ENCODE measurements at regions not wholly inside any gene's neighbourhood (a gene's known extent, or its start where the extent isn't known, plus 50 kb on each side); places are given as distances from the start of the nearest gene placed in this dataset.
"Not testable (repeated sequence)": the region's sequence is repeated elsewhere in the genome, so short reads cannot be mapped to it uniquely, and the experiment has no call there.

DNA sequence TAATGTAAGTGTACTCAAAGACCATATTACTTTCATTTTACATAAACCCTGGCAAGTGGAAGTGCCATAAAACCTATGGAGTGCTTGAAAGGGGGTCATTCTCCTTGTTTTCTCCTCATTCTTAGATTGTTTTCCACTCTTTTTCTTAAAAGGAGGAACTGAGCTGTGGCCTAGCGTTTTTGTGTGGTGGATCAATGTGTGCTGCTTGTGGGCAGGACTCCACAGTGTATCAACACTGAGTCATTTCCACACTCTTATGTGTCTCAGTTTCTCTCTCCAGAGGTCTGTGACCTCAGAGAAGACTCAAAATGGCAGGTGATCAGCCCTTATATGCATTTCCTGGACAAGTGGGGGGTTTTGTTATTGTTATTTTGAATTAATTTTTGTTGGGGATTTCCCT is 516.1 kb upstream of the CDH10 start:
- no peak for DNase-seq

DNA sequence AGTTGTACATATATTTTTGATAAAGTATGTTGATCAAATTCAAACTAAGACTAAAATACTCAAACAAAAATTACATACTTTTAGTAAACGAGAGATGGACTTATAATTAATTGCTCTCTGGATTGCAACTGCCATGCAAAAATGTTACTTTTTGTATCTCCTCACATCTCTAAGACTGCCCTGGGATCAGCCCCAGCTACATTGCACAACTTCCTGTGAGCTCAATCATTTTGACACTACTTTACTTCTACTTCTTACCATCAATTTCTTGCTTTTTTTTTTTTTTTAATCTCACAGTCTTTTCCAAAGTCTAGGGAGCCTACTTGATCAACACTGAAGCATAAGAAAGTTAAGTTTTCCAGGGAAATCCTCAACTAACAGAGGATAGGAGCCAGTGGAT is 506.0 kb upstream of the CDH10 start:
- no peak for DNase-seq

DNA sequence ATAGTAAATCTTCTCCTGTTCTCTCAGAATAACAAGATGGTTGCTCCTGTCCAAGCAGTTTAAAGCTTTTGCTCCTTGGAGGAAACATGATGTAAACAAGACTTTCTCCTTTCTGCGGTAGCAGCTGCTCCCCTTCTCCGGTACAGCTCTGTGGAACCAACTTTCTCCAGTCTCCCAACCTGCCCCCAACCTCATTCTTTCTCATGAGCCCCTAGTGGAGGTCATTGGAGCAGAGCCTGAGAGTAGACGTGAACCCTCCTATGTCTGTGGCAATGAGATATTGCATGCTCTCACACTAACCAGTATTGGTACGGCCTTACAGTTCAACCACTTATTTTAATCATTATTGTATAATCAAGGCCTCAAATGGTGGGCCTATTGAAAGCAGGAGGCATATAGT is 483.8 kb upstream of the CDH10 start:
- DNase-seq = no peak

DNA sequence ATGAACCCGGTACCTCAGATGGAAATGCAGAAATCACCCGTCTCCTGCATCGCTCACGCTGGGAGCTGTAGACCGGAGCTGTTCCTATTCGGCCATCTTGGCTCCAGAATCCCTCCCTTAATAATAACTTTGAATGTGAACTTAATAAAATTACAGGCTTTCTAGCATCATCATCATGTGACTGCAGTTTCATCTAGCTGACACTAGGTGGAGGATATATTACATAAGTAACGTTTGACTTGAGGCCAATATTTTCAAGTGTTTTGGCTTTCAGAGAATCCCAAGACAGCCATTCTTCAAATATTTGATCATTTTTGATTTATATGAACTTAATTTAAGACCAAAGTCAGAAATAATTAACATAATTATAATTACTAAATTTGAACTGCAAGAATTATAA is 474.9 kb upstream of the CDH10 start:
- no peak for DNase-seq

DNA sequence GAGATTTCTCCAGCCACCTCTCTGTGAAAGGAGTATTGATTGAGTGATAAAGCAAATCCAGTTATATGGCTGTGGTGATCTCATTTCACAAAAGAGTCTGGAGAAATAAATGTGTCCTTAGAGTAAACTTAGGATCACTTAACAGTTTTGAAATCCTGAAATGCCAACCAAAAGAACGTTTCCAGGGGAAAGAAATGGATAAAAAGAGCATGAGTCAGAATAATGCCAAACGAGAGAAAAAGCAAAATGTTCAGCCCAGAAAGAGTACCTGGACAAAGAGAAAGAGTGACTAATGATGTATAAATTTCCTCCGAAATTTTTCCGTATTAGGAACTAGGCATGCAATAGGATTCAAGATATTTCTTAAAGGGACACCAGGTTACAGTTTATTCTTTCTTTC is 463.1 kb upstream of the CDH10 start:
- DNase-seq = no peak

DNA sequence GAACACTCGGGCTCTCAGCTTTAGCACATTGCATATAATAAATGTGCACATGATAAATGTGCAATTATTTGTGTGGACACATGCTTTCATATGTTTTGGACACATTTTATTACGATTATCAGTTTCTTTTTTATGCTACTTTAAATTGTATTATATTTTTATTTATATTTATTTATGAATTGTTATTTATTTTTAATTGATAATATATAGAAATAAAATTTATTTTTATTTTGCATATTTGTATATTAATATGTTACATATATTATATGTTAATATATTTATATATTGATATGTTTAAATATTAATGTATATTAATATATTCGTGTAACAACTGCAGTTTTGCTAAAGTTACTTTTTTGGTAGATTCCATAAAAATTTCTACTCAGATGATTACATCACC is 454.8 kb upstream of the CDH10 start:
- no peak for DNase-seq

DNA sequence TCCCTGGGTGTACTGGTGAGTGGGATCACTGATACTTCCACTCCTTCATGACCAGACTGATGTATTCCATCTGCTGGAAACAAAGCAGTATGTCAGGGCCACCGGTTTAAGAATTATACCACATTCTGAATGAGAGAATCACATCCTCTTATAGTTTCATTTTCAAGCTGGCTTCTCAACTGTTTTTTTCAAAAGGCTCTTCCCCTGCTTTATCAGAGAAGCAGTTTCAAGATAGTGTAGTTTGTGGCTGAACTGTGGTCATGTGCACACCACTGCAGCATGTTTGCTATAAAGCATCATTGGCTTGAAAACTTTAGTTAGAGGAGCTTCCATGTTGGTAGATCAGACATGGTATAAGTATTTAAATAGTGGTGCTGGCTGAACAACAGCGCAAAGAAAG is 450.5 kb upstream of the CDH10 start:
- no peak for DNase-seq

DNA sequence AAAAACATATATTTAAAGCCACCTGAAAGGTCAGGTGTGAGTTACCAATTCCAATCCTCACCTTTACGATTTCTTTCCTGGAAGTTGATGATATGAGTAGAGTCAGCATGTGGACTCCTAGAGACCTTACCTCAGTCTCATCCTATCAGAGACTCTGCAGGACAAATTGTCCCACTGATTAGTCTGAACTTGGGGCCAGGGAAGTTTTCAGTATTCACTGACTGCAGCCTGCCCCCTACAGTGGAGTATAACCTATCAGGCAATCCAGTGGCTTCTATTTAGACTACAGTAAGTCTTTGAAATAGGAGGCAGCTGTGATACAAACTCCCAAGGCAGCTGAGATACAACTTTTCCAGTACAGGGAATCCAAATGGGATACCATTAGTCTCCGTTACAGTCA is 449.4 kb upstream of the CDH10 start:
- DNase-seq = no peak

DNA sequence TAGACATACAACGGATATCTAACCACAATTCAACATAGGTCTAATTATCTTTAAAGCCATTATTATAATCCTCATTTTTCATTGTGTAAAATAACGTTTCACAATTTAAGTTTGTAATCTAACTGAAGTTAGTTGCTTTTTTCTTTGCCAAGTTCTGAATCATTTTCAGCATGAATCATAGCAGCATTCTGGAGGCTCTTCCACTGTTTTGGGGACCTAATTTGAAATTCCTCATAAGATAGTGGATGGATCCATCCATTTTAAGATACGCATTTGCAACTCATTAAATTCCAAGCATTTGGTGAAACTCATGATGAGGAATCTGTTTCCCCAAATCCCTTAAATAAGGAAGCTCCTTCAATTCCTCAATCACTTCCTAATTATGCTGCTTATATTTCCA is 447.1 kb upstream of the CDH10 start:
- no peak for DNase-seq

DNA sequence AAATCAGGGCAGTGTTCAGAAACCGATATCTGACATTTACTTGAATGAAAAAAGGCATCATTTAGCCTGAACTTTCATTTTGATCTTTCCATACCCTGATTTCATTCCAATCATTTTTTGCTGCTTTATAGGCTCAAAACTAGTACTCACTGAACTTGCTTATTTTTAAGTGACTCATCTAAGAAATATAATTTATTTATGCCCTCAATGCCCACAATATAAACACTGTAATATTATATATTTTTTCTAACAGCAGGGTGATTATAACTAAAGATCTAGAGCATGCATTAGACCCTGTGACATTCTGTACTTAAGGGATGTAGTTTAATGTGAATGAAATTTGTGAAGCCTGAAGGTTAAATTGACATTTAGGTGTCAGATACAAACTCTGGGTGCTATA is 446.1 kb upstream of the CDH10 start:
- DNase-seq = no peak

DNA sequence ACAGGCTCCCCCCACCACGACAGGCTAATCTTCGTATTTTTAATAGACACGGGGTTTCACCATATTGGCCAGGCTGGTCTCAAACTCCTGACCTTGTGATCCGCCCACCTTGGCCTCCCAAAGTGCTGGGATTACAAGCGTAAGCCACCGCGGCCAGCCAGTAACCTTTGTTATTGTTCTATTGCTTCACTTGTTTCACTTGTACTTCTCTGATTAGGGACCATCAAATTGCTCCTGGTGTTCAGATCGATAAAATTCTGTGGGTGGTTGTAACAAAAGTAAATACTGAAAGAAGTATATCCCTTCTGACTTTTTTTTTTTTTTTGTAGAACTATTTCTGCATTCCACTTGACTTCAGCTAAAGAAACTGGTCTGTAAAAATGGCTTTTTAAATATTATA is 445.5 kb upstream of the CDH10 start:
- DNase-seq = no peak

DNA sequence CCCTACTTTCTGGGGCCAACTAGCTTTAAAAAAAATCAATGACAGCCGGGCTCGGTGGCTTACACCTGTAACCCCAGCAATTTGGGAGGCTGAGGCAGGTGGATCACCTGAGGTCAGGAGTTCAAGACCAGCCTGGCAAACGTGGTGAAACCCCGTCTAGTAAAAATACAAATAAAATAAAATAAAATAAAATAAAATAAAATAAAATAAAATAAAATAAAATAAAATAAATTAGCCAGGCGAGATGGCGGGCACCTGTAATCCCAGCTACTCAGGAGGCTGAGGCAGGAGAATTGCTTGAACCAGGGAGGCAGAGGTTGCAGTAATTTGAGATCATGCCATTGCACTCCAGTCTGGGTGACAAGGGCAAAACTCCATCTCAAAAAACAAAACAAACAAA is 443.9 kb upstream of the CDH10 start:
- not testable (repeated sequence) for DNase-seq

DNA sequence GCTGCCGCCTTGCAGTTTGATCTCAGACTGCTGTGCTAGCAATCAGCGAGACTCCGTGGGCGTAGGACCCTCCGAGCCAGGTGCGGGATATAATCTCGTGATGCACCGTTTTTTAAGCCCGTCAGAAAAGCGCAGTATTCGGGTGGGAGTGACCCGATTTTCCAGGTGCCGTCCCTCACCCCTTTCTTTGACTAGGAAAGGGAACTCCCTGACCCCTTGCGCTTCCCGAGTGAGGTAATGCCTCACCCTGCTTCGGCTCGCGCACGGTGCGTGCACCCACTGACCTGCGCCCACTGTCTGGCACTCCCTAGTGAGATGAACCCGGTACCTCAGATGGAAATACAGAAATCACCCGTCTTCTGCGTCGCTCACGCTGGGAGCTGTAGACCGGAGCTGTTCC is 438.5 kb upstream of the CDH10 start:
- not testable (repeated sequence) for DNase-seq

DNA sequence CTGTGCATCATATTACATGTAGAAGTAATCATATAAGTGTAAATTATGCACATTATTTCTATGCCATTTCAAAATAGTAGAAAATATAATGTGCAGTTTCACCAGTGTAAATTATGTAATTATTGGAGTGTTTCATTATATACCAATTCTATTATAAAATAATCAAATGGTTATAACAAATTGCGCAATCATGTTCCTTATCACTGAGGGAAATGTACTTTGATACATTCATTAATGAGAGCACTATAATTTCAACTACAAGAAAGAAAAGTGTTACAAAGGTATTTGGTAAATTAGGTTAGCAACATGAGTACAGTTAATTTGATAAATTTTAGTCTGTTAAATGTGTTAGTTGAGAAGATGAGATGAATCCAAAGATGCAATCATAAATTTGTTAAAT is 421.5 kb upstream of the CDH10 start:
- no peak for DNase-seq

DNA sequence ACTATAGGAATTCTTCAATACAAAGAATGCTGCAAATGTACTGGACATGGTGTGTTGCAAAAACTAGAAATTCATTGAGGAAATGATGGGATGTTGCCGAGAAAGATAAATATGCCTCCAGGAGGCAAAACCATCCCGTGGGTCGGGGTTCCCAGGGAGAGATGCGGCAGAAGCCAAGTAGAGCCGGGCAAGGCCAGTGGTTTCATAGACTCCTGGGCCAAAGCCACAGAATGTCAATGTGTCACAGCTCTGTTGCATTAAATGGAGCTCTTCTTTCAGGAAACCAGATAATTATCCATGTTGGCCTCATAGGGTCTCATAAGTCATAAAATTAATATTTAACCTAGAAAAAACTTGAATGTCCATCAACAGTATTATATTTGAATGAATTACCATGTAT is 419.5 kb upstream of the CDH10 start:
- no peak for DNase-seq

DNA sequence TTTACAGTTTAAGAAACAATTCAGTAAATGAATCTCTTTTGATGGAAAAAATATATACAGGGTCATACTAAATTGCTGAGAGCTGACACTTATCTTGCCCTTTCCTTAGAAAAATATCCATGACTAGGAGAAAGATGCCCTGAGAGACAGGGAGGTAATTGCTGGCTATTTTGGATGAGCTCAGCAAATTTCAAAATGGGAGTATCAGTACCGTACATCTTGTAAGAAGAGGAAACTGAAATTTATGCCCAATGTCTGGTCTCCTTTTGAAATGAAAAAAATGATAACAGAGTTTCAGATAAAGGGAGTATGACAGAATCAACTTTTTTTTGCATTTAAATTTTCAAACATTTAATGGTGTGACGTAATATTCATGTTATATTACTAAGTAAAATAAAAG is 415.8 kb upstream of the CDH10 start:
- no peak for DNase-seq

DNA sequence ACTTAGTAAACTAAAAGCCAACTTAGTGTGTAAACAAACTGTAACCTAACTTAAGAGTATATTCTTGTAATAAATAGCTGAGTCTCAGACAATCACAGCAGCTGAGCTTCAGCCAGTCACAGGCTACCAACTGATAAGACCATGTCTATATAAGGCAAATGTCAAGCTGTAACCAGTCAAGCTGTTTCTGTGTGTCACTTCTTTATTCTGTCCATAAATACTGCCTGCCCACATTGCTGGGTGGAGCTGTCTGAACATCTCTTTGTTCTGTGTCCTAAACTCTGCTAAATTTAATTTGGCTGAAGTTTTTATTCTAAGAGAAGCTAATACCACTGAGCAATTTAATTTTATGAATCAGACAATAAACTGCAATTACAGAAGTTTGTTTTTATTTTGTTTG is 412.1 kb upstream of the CDH10 start:
- no peak for DNase-seq

DNA sequence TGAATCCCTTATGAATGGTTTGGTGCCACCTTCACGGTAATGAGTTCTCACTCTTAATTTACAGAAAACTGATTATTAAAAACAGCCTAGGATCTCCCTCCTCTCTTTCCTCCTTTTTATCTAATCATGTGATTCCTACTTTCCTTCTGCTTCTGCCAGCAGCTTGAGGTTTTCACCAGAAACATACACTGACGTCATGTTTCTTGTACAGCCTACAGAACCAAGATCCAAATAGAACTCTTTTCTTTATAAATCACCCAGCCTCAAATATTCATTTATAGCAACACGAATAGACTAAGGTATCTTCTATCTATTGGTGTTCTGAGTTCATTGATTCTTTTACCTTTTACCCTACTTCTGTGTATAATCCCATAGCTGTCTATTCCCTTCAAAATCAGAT is 388.9 kb upstream of the CDH10 start:
- DNase-seq = no peak

DNA sequence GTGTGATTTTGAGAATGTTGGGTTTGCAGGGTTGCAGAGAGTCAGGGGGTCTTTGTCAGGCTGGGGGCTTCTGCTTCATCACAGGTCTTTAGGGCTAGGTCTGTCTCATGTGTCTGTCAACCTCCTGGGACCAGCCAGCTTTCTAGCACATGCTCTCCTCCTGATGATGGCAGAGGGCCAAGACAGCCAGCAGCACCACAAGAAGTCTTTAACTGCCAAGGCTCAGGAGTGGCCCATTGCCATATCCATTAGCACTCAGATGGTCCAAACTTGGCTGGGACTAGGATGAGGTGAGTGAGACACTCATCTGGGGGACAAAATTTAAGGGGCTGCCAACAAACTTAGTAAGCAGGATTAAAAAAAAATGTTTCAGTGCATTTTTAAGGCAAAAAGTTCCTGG is 384.2 kb upstream of the CDH10 start:
- no peak for DNase-seq

DNA sequence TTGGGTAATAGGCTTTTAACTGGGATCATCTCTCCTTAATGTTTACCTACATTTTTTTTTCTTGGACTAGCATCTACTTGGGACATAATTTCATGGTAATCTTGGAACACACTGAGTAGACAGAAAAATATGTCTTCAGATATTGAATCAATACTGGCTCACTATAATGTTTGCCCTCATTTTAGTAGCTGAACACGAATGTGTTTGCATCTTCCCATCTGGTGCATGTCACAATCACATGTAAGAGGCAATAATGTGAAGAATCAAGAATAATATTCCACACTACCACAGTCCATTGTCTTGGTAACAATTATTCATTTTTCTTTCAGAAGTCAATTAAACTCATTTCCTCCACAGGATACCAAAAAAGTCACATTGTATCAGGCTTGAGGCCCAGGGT is 382.7 kb upstream of the CDH10 start:
- DNase-seq = no peak

DNA sequence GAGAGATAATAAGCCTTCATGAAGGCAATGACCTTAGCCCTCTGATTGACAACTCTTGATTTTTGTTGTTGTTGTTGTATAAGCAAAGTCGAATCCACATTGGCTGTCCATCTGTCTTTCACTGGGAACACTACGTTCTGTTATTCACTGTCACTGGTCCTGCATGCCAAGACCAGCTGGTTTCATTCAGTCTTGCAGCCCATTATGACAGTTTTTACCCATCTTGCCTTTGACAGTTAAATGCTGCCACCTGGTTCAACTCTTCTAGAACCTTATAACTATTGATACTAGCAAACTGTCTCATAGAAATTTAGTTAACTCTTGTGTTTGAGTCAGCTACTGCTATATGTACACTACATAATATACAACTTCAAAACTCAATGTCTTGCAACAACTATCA is 382.3 kb upstream of the CDH10 start:
- no peak for DNase-seq

DNA sequence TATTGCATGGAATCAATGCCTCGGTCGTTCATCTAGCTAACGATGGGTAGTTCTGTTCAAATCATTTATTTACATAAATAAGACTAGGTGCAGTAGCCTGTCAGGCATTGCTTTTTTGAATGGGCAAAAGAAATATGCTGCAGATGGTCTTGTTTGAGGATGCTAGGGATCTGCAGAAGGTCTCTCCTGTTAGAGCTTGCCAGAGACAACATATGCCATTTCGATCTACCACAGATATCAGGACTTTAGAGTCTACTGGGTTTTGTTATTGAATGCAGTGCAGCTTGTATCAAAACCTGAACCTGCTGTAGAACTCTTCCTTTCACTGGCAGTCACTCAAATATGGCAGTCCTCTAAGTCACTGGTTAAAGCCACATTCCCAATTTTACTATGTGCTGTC is 381.1 kb upstream of the CDH10 start:
- DNase-seq = no peak

DNA sequence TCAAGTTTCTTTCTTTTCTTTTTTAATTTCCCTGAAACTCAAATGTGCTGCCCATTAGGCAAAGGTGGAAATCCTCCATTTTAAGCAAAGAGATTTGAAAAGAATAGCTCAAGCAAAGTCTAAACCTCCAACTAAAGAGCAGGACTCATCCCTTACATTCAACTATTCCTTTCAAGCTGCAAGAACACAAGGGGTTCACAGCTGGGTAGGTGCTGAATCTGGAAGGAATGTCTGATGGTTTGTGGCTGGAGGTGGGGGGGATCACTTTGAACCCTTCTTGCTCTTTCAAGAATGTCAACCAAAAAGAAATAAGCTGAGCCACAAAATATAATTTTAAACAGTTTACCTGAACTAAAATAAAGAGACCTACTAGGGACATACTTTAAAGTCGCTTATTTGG is 375.7 kb upstream of the CDH10 start:
- DNase-seq = no peak

DNA sequence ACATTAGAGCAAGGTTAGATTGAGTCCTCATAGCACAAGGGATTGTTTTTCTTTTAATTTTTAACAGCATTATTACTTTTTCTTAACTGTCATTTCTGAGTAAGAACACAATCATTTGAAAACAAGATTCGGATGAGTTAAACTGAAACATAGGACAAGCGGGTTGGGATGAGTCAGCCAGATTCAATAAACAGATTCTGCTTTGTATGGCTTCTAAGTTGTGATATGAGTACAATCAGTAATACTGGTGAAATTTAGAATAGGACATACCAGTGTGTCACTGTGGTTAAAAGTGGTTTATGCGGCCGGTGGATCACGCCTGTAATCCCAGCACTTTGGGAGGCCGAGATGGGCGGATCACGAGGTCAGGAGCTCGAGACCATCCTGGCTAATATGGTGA is 364.3 kb upstream of the CDH10 start:
- DNase-seq = no peak

DNA sequence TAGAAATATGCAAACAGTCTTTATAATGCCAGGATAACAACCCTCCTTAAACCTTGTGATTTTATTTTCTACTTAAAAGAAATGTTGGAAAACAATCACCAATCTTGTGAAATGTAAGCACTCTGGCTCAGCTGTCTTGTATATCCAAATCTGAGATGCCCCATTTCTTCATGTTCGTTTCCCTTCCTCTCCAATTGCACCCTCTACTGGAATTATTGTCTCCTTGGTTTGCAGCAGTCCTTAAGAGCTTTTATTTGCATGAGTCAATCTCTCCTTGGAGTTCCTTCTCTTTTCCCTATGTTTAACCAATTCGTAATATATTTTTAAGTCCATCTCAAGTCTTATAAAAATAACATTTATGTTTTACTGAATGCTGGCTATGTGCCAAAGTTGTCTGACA is 362.0 kb upstream of the CDH10 start:
- peak; percentile 4 for DNase-seq

DNA sequence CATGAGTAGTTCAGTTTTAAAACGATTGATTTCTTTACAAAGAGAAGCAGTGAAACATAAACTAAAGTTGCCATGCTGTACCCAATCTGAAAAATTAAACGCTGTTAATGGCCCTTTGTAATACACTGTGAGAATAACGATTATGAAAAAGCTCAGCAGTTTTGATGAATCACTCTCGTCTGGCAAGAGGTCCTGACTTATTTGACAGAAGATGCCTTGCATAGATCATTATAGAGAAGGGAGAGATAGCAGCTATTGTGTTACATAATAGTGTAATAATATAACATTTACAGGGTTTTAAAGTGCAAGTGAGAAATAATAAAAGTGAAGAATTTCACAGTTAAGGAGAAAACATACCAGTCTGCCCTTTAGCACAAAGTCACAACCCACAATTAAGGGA is 361.5 kb upstream of the CDH10 start:
- DNase-seq = no peak

DNA sequence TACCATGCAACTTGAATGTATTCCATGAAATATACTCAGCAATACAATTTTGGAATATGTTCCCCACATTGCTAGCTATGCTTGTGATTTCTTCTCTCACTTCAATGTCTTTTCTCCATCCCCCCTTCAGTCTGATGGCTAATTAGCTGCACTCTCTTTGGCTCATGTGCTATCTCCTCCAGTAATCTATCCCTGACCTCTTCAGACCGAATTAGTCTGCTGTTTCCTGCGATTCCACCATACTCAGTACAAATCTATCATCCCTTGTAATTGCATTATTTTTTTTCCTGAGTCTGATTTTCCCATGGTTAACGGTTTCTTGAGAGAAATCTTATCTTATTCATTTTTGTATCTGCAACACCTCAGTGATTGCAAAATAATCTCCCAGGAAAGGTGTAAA is 360.7 kb upstream of the CDH10 start:
- no peak for DNase-seq
